Astrocyte (in vitro differentiated cells and primary cell): ENCODE measurements at regions not wholly inside any gene's neighbourhood (a gene's known extent, or its start where the extent isn't known, plus 50 kb on each side); places are given as distances from the start of the nearest gene placed in this dataset.

ENCODE experiments used
- DNase-seq: peaks from one replicate; pipeline ENCODE4 v3.0.0-alpha.2; 2010; ENCODE audit warnings: low read depth
- FAIRE-seq: peaks from 2 replicates; lab custom pipeline; 2011; peaks lifted over from hg19 to GRCh38; lab: Jason Lieb, UNC
- H2AFZ ChIP-seq: 2 replicates; pipeline ENCODE4 v1.6.0; 2012; ENCODE audit warnings: low read depth, low read length, inconsistent platforms
- H3K27ac ChIP-seq: 2 replicates; pipeline ENCODE4 v1.5.1; 2011; ENCODE audit warnings: low read depth, low read length, inconsistent platforms
- H3K27me3 ChIP-seq: 2 replicates; pipeline ENCODE4 v1.6.0; 2011; ENCODE audit warnings: low read length, inconsistent platforms; ENCODE audit not compliant: insufficient read depth
- H3K36me3 ChIP-seq: 2 replicates; pipeline ENCODE4 v1.5.1; 2011; ENCODE audit warnings: low read length, inconsistent platforms; ENCODE audit not compliant: insufficient read depth
- H3K4me1 ChIP-seq: 2 replicates; pipeline ENCODE4 v1.5.1; 2011; ENCODE audit warnings: low read length, inconsistent platforms; ENCODE audit not compliant: insufficient read depth
- H3K4me2 ChIP-seq: 2 replicates; pipeline ENCODE4 v1.6.0; 2012; ENCODE audit warnings: low read length, inconsistent platforms
- H3K4me3 ChIP-seq: 2 replicates; pipeline ENCODE4 v1.5.1; 2011; ENCODE audit warnings: low read depth, mild to moderate bottlenecking, low read length, inconsistent platforms; ENCODE audit not compliant: insufficient read depth
- H3K79me2 ChIP-seq: 2 replicates; pipeline ENCODE4 v1.6.0; 2012; ENCODE audit warnings: mild to moderate bottlenecking, low read length, inconsistent platforms; ENCODE audit not compliant: insufficient read depth
- H3K9ac ChIP-seq: 2 replicates; pipeline ENCODE4 v1.6.0; 2012; ENCODE audit warnings: mild to moderate bottlenecking, low read length, inconsistent platforms
- H3K9me3 ChIP-seq: 2 replicates; pipeline ENCODE4 v1.5.1; 2012; ENCODE audit warnings: low read depth, mild to moderate bottlenecking, low read length, inconsistent platforms; ENCODE audit not compliant: insufficient read depth
- H4K20me1 ChIP-seq: 2 replicates; pipeline ENCODE4 v1.6.0; 2012; ENCODE audit warnings: low read length, inconsistent platforms; ENCODE audit not compliant: insufficient read depth
- H3K27ac Mint-ChIP-seq: one replicate; pipeline ENCODE4 v1.8.0; 2021; ENCODE audit warnings: mild to moderate bottlenecking, mixed read lengths; ENCODE audit not compliant: unreplicated experiment
- H3K27me3 Mint-ChIP-seq: one replicate; pipeline ENCODE4 v1.8.0; 2021; ENCODE audit warnings: low read depth, mixed read lengths; ENCODE audit not compliant: unreplicated experiment
- H3K36me3 Mint-ChIP-seq: one replicate; pipeline ENCODE4 v1.8.0; 2021; ENCODE audit warnings: low read depth, mixed read lengths; ENCODE audit not compliant: unreplicated experiment
- H3K4me1 Mint-ChIP-seq: one replicate; pipeline ENCODE4 v1.8.0; 2021; ENCODE audit warnings: low read depth, mixed read lengths; ENCODE audit not compliant: unreplicated experiment
- H3K4me3 Mint-ChIP-seq: one replicate; pipeline ENCODE4 v1.8.0; 2021; ENCODE audit warnings: mild to moderate bottlenecking, moderate library complexity, mixed read lengths; ENCODE audit not compliant: unreplicated experiment
- H3K9me3 Mint-ChIP-seq: one replicate; pipeline ENCODE4 v1.8.0; 2021; ENCODE audit warnings: mild to moderate bottlenecking, mixed read lengths; ENCODE audit not compliant: unreplicated experiment
- CTCF ChIP-seq: IDR thresholded peaks from 2 replicates; pipeline ENCODE4 v1.5.1; 2011; ENCODE audit warnings: low read depth, mild to moderate bottlenecking, inconsistent platforms, low read length, moderate library complexity; ENCODE audit not compliant: insufficient read depth
- EZH2 ChIP-seq: IDR thresholded peaks from 2 replicates; pipeline ENCODE4 v1.6.1; 2012; ENCODE audit warnings: mild to moderate bottlenecking, low read length, inconsistent platforms; ENCODE audit not compliant: insufficient read depth

- Histone ChIP-seq H3K4me2 (no peak overlapping the region), H3K36me3 (no peaks in the 10 kb centered on the region), H3K27ac (no peak overlapping the region), H3K4me3 (no peak overlapping the region), H3K9ac (no peak overlapping the region), H3K9me3 (no peaks in the 10 kb centered on the region), H4K20me1 (no peaks in the 10 kb centered on the region), H3K27me3 (no peaks in the 10 kb centered on the region), H2AFZ (no peak overlapping the region), H3K4me1 (no peaks in the 10 kb centered on the region), H3K79me2 (no peaks in the 10 kb centered on the region)
- no peak overlapping the region for H3K27ac Mint-ChIP-seq
- H3K4me1 Mint-ChIP-seq = no peaks in the 10 kb centered on the region
- H3K9me3 Mint-ChIP-seq = peaks cover 8% of the 10 kb centered on the region
- FAIRE-seq (no peak), DNase-seq (no peak)
- peaks cover 5% of the 10 kb centered on the region for H3K27me3 Mint-ChIP-seq
- H3K36me3 Mint-ChIP-seq = no peaks in the 10 kb centered on the region
- H3K4me3 Mint-ChIP-seq = no peak overlapping the region
- no peak for TF ChIP-seq EZH2
- no peak for TF ChIP-seq CTCF
These were observed 98.0 kb upstream of the IRX2 start for GRCh38 chr5:2849429-2849828.

GRCh38 chr5:2848619-2849018, 97.1 kb upstream of the IRX2 start:
- FAIRE-seq = no peak

More at GRCh38 chr5:2848619-2849018, 97.1 kb upstream of the IRX2 start:
- H3K27ac ChIP-seq = no peak overlapping the region
- no peak overlapping the region for H3K4me3 Mint-ChIP-seq
- DNase-seq = no peak
- no peaks in the 10 kb centered on the region for H3K36me3 ChIP-seq
- H3K36me3 Mint-ChIP-seq = no peaks in the 10 kb centered on the region
- H3K9me3 ChIP-seq = no peaks in the 10 kb centered on the region
- H3K4me1 Mint-ChIP-seq = no peaks in the 10 kb centered on the region
- no peak overlapping the region for H3K4me2 ChIP-seq
- no peak overlapping the region for H3K4me3 ChIP-seq
- H3K27me3 Mint-ChIP-seq = peaks cover 8% of the 10 kb centered on the region
- peaks cover 4% of the 10 kb centered on the region for H3K9me3 Mint-ChIP-seq
- H3K27ac Mint-ChIP-seq = no peak overlapping the region
- no peaks in the 10 kb centered on the region for H3K27me3 ChIP-seq
- H3K79me2 ChIP-seq = no peaks in the 10 kb centered on the region
- H4K20me1 ChIP-seq = no peaks in the 10 kb centered on the region
- H2AFZ ChIP-seq = no peak overlapping the region
- H3K4me1 ChIP-seq = no peaks in the 10 kb centered on the region
- no peak for TF ChIP-seq CTCF
- no peak for TF ChIP-seq EZH2
- H3K9ac ChIP-seq = no peak overlapping the region
